NCI-H82 (cell line): ENCODE measurements at regions not wholly inside any gene's neighbourhood (a gene's known extent, or its start where the extent isn't known, plus 50 kb on each side); places are given as distances from the start of the nearest gene placed in this dataset.
"Not testable (repeated sequence)": the region's sequence is repeated elsewhere in the genome, so short reads cannot be mapped to it uniquely, and the experiment has no call there.

Experiments used
- DNase-seq: peaks from one replicate; lab custom pipeline; 2025; lab: John Stamatoyannopoulos, UW

DNA sequence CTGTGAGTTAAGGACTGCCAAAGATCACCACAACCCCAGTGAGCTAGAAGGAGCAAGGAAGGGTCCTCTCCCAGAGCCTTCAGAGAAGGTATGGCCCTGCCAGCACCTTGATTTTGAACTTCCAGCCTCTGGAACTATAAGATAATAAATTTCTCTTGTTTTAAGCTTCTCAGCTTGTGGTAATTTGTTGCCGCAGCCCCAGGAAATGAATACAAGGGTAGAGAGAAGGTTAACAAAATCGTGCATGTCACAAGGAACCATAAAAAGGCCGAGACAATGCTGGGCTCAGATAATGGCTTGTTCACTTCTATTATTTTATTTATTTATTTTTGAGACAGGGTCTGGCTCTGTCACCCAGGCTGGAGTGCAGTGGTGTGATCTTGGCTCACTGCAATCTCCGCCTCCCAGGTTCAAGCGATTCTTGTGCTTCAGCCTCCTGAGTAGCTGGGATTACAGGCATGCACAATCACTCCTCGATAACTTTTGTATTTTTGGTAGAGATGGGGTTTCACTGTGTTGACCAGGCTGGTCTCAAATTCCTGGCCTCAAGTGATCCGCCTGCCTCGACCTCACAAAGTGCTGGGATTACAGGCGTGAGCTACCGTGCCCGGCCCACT is 71.5 kb downstream of the WSB1 start:
- not testable (repeated sequence) for DNase-seq

GRCh38 chr17:27366437-27366836 is 72.5 kb downstream of the WSB1 start:
- DNase-seq: no peak

DNA sequence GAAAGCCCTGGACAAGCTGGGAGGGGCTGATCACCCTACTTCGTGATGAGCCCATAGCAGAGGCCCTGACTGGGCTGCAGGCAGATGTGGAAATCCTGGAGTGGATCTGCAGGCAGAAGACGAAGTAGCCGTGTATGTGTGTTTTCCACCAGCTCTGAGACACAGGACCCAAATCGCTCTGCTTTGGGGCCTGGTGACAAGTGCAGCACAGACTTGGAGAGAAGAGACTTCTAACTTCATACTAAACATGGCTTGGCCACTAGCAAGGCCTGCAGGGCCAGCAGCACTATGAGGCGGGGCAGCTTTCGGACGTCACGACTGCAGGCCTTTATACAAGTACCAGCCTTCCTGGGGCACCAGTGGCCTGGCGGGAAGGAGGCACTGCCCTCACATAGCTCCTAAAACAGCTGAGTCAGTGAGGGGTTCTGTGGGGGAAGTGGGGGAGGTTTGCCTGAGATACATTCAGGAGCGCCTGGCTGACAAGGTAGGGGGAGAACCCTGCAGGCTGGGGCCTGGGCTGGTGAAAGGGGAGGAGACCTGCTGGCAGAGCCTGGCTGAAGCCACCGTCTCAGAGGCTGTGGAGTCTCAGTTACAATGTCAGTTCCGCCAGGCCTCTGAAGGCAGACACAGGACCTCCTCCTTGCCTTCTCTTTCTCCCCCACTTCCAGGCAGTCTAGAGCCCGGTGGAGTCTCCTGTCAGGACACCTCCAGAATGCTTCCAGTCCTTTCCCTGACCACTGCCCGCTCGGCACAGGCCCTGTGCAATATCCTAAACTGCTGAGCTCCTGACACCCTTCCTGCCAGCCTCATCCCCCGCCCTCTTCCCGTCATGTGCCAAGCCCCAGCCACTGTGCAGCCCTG is 73.4 kb downstream of the WSB1 start:
- no peak for DNase-seq

DNA sequence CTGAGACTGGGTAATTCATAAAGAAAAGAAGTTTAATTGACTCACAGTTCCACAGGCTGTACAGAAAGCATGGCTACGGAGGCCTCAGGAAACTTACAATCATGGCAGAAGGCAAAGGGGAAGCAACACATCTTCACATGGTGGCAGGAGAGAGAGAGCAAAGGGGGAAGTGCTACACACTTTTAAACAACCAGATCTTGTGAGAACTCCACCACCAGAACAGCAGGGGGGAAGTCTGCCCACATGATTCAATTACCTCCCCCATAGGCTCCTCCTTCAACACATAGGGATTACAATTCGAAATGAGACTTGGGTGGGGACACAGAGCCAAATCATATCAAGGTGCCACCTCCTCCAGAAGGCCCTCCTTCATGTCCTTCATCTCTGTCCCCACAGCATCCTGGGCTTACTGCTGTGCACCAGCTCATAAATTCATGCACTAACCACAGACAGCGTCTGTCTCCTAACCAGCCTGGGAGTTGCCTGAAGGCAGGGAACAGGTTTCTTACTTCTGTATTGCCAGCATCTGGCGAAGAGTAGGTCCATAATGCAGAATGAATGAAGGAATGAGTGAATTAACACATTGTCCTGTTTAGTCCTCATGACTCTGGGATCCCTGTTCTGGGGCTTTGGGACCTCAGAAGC is 74.4 kb downstream of the WSB1 start:
- no peak for DNase-seq

DNA sequence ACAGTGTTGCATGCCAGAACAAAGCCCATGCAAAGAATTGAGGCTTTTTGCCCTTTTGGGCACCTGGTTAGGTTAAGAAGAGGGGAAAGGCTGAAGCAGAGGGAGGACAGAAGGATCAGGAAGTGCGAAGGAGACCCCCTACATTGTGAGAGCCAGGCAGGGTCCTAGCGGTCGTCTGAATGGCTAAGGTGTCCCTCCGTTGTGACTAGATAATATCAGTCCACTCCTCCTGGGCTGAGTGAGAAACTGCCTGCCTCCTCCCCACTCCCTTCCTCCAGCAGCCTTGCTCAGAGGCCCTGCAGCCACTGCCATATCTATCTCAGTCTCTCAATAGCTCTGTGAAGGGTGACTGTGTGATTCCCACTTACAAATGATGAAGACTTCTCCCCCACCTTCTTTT is 75.1 kb downstream of the WSB1 start:
- DNase-seq: no peak

DNA sequence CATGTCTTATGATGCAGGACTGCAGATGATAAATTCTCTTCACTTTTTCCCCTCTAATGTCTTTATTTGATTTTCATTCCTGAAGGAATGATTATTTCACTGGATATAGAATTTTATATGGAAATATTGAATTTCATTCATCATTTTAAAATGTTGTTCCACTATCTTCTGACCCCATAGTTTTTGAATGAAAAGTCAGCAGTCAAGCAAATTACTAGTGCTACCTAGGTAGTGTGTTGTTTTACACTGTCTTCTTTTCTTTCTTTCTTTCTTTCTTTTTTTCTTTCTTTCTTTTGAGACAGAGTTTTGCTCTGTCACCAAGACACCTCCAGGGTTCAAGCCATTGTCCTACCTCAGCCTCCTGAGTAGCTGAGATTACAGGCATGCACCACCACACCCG is 76.9 kb downstream of the WSB1 start:
- no peak for DNase-seq

- DNase-seq: not testable (repeated sequence)
Measured at GRCh38 chr17:27373695-27374094, 79.8 kb downstream of the WSB1 start.

DNA sequence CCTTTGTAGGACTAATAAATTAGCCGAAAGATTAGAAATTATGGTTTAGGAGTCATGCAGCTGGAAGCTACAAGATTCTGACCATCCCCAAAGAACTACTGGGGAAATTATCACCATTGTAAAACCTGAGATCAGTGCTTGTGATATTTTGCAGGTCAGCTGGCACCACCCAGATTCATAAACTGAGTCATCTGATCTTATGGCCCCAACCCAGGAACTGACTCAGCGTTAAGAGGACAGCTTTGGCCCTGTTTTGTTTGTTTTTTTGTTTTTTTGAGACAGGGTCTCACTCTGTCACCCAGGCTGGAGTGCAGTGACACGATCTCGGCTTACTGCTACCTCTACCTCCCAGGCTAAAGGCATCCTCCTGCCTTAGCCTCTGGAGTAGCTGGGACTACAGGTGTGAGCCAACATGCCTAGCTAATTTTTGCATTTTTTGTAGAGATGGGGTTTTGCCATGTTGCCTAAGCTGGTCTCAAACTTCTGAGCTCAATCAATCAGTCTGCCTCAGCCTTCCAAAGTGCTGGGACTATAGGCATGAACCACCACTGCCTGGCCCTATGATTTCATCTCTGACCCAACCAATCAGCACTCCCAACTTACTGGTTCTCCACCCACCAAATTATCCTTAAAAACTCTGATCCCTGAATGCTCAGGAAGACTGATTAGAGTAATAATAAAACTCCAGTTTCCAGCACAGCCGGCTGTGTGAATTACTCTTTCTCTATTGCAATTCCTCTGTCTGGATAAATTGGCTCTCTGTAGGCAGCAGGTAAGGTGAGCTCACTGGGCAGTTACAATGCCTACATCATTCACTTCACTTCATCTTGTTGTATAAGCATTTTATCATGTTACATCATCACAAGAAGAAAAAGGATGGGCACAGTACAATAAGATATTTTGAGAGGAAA is 79.4 kb upstream of the KSR1 start:
- DNase-seq: no peak

DNA sequence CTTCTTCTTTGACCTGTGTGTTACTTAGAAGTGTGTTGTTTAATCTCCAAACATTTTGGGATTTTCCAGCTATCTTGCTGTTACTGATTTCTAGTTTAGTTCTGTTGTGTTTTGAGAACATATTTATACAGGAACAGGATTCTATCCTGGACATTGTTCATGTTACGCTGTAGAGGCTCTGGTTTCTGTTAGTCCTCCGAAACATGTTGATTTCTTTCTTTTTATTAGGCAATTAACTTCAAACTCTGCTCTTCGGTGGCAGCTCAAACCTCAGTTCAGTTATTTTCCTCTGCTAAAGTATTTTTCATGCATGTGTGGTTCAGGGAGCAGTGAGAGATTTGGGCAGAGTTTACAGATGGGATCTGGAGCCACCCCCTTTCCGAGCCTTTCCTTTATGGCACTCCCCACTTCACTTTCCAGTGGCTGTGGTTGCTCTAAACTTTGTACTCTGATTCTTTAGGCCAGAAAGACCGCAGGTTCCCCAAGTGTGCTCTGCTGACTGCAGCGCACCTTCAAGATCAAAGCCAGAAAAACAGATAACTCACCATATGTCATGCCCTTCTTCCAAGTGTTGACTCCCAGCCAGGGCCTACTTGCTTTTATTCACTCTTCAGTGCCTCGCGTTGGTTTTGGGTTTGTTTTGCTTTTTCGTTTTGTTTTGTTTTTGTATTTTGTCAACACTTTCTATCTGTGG is 77.6 kb upstream of the KSR1 start:
- no peak for DNase-seq

GRCh38 chr17:27379888-27380533 is 76.2 kb upstream of the KSR1 start:
- DNase-seq: no peak

DNA sequence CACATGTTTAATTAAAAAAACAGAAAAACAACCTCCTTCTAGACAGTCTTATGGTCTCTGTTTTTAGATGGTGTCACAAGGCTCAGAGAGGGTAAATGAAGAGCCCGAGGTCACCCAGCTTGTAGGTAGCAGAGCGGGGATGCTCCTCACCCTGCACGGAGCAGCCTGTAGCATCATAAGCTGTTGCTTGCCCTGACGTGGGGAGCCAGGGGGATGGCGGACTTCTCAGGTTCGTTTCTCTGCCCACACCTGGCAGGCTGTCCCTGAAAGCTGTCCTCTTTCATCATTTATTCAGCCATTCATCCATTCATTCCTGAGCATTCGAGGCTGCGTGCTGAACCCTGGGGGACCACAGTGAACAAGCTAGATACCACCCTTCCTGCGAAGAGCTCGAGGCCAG is 75.7 kb upstream of the KSR1 start:
- DNase-seq: no peak

DNA sequence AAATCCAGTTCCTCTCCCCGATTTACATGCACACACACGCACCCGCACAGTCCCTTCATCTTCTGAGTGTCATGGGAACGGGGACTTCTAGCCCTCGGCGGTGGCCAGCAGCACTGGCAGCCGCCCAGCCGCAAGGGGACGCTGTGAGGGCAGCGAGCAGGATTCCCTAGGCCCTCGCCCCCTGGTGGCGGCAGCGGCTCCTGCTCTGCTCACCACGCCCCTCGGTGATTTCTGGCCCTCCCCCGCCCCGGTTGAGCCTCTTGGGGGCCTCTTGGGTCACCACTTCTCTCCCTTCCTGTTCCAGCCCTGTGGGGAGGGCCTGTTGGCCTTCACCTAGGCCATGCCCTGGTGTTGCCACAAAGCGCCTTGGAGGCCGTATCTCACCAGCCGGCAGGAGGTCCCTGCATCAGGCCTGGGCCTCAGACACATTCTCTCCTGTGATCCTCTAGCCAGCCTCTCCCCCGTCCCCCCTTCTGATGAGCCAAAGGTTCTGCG is 75.2 kb upstream of the KSR1 start:
- peak; percentile 93 for DNase-seq

- no peak for DNase-seq
Measured at GRCh38 chr17:27382025-27382424, 74.2 kb upstream of the KSR1 start.

DNA sequence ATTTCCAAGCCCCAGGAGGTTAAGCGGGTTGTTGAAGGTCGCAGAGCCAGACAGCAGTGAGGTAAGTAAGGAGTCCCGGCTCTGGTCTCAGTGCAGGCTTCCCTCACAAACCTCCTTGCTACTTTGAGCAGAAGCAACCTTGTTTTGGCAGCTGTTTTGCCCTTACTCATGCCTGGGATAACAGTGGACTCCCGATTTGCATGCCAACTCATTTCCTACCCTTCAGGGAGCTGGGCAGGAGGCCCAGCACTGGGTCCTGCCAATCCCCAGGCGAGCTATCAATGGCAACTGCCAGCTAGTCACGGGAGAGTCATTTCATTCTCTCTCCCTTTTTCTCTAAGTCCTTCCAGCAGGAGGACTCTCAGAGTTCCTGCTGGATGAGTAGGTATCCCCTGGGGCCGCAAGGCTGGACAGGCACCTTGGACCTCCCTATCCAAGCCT is 72.0 kb upstream of the KSR1 start:
- DNase-seq: no peak

DNA sequence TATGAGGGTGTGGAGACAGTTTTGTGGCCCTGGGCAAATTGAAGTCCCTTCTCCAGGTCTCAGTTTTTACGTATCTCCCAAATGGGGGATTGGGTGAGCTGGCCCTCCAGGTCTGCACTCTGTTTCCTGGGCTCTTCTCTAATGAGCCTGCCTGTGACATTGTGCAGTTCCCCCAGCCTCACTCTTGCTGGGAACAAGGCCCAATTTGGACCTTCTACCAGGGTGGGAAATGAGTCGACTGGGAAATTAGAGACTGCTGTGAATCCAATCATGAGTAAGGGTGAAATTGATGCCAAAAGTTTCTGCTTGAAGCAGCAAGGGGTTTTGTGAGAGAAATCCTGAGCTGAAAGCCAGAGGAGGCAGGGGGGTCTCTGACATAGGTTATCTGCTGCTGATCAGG is 71.5 kb upstream of the KSR1 start:
- no peak for DNase-seq

DNA sequence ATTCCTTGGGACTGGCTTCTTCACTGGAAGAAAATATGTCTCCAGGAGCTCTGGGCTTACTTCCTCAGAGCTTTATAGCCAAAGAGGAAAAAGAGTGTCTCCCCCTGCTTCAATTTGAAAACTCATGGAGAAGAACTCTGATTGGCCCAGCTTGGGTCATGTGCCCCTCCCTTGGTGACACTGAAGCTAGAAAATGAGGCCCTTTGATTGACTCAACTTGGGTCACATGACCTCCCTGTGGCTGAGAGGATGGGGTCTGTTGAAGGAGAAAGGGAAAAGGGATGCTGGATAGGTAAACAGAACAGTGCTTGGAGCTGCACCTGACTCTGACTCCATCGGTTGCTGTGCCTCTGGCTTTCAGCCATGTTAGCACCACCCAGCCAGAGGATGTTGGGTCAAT is 70.6 kb upstream of the KSR1 start:
- DNase-seq: no peak

- no peak for DNase-seq
Measured at GRCh38 chr17:27386206-27387075, 69.8 kb upstream of the KSR1 start.

DNA sequence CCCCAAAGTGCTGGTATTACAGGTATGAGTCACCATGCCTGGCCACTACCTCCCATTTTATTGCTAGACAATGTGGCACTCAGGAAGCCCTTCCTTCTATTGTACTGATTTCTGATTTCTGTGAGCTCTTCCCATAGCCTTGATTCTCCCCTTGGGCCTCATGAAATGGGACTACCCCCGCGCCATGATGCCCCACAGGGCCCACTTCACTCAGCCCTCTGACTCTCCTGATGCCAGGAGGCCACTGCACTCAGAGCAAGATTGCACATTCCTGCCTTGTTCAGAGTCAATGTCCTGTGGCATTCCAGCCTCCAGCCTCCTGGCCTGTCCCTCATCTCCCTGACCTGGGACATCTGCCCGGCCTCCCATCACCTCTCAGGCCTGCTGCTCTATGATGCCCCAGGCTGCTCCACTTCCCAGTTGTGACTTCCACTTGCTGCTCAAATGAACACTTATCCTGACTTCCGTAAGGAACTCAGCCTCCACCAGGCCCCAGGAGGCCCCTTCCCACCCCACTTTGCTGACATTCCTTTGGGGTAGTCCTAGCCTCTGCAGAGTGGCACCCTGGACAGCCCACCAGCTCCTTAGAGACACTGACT is 66.6 kb upstream of the KSR1 start:
- no peak for DNase-seq

DNA sequence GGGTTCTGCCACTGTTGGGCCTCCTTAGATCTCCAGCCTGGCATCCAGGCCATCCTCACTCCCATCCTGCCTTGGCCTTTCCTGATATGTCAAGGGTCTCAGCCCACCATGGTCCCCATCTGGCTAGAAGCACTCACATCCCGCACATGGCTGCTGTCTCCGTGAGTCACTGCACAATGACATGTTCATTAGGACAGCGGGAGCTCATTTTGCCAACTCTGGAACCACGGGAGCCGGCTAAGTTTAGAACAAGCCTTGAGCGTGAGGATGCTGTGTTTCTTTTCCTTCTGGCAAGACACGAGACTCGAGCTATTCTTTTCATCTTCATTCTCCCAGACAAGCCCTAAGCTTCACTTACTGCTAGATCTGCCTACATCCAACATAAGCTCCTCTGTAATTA is 65.7 kb upstream of the KSR1 start:
- DNase-seq: no peak
